ENCODE measurements at regions not wholly inside any gene's neighbourhood (a gene's known extent, or its start where the extent isn't known, plus 50 kb on each side); places are given as distances from the start of the nearest gene placed in this dataset.
A peak's percentile ranks its signal among the peaks of the same experiment; 100 is the strongest.
"Not testable (repeated sequence)": the region's sequence is repeated elsewhere in the genome, so short reads cannot be mapped to it uniquely, and the experiment has no call there.

DNA sequence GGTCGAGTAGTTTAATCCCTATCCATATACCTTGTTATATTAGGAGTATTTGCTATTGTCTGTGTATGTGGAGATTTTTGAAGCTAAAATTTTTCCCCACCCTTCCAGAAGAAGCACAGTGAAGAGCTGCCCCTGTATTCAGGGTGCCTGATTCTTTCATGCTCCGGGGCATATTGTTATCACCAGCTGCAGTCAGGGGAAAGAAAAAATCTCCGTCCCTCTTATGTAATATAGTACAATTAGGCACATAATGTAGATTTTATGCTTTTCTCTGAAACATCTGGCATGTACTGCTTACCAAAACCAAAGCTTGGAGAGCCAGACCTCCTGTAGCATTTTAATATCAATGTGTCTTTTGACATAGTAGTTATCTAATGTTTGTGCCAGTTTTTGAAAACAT is 214.9 kb upstream of the EDNRB start:
- DNase-seq: no peak

DNA sequence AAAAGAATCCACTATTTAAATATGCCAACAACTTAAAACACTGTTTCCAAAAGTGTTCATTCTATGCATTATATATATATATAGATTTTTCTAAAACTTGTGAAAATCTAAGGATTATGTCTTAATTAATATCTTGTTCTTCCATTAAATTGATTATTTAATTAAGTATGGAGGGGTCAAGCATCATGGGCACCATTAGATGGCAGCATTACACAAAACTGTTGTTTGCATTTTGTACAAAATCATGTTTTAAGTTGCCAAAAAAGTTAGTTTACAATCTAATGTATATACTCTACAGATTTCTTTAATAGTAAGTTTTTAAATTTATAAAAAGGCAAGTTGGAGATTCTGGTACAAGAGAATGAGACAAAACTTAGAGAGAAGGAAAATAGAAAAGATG is 213.2 kb upstream of the EDNRB start:
- DNase-seq: no peak

DNA sequence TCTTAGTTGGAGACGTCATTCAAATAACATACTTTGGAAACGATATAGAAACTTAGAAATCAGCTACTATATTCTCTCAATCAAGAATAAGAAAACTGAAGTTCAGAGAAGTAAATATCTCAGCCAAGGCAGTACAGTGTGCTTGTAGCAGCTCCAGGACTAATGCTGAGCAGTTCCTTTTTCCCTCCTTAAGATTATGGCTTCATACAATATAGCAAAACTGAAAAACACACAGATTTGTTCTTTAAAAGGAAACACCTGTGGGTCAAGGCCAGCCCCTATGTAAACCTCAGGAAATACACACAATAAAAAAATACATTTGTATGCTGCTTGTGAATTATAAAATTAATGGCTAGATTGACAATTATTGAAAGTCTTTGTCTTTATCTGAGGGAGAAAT is 212.7 kb upstream of the EDNRB start:
- no peak for DNase-seq

DNA sequence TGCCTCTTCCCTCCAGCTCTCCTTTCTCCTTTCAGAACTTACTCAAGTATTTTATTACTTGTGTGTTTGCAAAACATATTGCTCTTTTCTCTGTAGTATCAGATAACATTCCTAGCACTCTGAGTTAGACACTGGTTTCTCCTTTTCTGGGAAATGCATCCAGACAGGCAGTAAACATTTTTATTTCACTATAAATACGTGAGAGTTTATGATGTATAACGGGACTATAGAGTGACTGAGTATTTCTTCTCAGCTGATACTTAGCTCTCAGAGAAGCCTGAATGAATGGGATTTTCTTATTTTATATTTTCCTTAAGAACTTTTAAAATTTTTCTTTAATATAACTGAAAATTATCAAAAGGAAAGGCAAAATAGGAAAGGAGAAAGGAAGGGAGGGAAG is 211.2 kb upstream of the EDNRB start:
- no peak for DNase-seq

DNA sequence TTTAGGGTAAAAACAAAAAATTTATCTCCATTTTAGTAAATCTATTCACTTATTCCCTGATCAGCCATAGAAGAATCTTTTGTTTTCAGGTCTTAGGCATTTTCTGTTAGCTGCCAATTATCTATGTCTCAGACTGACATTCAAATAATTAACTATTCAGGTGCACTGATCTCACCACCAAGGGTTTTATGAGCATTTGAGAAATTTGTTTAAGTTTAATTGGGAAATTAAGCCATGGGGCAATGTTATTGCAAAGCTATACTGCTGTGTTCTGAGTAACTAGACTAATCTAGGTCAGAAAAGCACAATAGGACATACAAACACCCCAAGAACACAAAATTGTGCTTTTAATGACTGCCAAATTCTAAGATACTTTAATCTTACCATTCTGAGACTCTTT is 210.7 kb upstream of the EDNRB start:
- DNase-seq: no peak

DNA sequence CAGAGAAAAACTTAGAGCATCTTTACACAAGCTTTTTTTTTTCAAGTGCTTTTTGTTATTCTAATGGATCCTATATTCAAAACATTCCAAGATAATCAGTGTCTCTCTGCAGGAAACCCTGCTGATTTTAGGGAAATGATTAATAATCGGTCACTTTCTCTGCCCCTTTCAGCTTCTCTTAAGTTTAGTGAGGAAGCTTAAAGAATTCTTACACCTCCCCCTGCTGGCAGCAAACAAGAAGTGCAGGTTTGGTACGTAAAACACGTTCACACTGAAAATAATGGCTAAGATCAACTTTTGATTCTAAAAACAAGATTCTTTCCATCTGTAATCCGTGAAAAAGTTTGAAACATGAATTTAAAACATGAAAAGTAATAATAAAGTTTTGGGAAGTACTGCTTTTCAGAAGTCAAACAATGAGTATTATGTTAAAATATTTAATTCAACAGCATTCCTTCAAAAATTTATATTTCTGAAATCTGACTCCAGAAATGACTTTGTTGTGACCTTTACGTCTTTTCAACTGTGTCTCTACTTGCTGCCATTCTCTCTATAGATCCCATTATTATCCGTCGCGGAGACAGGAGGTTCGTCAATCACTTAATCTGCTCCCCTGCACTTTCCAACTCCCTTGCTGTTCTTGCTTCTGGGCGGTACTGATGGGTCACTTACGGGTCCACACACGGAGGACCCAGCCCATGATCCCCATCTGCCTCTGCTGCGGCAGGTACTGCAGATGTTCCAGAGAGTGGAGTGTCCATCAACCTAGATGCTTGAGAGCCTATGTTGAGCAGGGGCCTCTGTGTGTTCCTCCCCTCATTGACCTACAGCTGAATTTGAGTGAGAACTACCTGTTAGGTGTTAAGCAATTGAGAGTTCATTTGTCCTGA is 203.1 kb upstream of the EDNRB start:
- DNase-seq: peak; percentile 7 to 39

DNA sequence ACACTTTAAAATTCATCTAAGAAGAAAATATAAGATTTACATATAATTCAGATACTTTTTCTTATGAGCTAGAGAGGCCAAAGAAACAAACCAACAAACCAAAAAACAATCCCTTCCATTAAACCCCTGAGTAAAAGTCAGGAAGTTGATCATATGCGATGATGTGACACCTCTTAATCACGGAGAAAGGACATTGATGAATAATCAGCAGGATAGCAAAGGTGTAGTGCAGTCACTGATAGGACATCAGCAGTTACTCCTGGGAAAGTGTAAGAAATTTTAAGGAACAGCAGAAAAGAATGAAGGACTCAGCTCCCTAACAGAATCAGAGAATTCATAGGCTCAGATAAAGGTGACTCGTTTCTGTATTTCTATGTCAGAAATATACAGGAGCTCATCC is 202.4 kb upstream of the EDNRB start:
- no peak for DNase-seq

DNA sequence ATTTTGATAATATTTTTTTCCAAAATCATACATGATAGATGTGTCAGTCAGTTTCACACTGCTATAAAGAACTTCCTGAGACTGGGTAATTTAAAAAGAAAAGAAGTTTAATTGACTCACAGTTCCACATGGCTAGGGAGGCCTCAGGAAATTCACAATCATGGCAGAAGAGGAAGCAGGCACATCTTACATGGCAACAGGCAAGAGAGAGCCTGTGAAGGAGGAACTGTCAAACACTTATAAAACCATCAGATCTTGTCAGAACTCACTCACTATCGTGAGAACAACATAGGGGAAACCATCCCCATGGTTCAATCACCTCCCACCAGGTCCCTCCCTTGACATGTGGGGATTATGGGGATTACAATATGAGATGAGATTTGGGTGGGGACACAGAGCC is 201.5 kb upstream of the EDNRB start:
- not testable (repeated sequence) for DNase-seq

DNA sequence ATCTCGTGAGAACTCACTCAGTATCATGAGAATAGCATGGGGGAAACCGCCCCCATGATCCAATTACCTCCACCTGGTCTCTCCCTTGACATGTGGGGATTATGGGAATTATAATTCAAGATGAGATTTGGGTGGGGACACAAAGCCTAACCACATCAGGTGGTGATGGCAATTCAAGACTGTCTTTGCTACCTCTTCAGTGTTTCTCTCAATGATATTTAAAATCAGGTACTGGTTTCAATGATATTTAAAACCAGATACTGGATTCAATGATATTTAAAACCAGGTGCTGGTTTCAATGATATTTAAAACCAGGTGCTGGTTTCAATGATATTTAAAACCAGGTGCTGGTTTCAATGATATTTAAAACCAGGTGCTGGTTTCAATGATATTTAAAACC is 198.4 kb upstream of the EDNRB start:
- DNase-seq: not testable (repeated sequence)

DNA sequence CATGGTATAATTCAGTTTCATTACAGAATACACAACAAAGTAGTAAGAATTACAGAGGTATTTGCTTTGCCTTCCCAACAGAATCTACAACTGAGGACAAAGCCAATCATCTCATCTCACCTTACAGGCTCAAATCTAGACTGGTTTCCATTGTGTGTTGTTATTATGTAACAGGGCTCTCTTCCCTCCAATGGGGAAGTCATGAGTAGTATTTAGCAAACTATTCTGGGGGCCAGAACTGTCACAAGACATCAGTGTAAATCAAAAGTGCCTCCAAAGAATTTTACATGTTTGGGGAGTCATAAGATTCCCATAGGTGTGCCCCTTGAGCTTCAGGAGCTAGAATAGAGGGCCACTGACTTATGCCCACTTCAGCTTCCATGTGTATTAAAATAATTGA is 187.0 kb upstream of the EDNRB start:
- DNase-seq: no peak

DNA sequence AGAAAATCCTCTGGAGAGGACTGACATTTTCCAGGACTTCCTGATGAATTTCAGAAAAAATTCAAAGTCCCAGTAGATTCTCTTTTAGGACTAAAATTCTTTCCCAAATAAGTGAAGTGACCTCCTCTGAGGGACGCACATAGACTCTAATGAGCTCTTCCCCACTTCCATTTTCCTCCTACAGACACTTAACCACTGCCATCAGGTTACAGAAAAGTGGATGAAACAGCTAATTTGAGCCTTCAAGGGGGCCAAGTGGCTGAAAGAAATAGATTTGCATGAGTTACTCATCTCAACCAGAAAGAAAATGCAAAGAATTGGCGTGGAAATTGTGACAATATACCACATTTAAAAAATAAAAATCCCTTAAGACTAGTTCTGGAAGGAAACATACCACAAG is 185.3 kb upstream of the EDNRB start:
- no peak for DNase-seq

DNA sequence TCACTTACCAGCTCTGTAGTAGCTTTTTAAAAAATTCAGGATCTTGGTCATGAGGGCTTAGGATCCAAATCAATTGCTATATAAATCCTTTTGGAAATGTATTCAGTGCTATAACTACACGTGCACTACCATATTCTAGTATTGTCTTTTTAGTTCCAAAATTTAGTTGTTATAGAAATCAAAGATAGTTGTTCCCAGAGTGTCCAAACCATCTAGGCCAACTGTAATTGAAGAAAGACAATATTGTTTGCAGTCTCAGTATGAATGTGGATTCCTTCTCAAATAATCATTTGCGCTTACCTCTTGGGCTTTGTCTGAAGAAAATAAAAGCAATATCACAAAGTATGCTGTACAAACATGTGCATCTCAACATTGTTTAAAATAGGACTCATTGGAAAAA is 184.1 kb upstream of the EDNRB start:
- DNase-seq: no peak

DNA sequence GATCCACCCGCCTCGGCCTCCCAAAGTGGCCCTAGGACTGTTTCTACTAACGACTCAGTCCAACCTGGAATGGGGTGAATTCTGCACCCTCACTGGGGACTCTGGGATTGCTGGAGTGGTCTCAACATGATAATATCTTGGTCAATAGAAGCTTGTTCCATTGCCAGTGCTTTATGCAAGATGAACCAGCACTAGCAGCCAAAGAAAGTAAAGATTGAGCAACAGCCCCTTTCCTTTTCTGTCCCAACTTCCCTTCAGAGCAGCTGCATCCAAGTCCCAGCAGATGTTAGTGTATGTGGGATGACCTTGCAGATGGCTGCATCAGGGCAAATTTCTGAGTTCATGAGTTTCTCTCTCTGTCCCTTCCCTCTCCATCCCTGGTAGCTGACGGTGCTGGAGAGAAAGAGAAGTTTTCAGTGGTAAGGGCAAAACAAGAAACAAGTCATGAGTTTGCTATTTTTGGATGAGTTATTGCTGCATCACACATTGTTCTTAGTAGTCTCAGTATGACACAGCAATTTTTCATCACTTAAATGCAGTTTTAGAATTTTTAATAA is 183.6 kb upstream of the EDNRB start:
- no peak for DNase-seq

DNA sequence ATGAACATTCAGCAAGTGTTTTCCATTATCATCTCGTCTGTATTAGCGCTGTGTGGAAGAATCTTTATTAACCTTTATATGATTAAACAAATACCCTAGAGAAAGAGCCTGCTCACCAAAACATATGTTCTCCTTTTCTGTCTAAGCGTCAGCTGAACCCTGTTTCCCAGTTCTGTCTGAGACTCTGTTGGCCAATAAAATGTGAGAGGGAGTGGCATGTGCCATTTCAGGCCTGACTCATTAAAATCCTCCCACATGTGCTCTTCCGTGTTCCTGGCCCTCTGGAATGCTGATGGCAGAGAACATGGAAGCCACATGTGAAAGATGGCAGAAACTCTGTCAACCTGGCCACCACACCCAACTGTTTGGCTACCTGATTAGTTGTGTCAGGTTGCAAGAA is 181.9 kb upstream of the EDNRB start:
- DNase-seq: no peak

DNA sequence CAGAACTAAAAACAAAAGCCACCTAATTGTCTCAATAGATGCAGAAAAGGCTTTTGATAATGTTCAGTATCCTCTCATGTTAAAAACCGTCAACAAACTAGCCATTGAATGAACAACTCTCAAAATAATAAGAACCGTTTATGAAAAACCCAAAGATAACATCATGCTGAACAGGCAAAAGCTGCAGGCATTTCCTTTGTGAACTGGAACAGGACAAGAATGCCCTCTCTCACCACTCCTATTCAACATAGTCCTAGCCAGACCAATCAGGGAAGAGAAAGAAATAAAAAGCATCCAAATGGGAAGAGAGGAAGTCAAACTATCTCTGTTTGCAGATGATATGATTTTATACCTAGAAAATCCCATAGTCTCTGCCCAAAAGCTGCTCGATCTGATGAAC is 179.6 kb upstream of the EDNRB start:
- DNase-seq: no peak

DNA sequence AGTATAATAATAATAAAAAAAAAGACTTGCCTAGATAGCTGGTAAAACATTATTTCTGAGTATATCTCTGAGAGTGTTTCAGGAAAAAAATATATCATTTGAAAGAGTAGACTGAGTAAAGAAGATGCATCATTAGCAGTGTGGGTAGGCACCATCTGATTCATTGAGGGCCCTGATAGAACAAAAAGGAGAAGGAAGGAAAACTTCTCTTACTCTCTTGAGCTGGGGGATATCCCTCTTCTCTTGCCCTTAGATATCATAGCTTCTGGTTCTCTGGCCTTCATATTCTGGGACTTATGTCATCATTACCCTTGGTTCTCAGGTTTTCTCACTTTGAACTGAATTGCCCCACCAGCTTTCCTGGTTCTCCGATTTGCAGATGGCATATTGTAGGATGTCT is 177.6 kb upstream of the EDNRB start:
- no peak for DNase-seq

DNA sequence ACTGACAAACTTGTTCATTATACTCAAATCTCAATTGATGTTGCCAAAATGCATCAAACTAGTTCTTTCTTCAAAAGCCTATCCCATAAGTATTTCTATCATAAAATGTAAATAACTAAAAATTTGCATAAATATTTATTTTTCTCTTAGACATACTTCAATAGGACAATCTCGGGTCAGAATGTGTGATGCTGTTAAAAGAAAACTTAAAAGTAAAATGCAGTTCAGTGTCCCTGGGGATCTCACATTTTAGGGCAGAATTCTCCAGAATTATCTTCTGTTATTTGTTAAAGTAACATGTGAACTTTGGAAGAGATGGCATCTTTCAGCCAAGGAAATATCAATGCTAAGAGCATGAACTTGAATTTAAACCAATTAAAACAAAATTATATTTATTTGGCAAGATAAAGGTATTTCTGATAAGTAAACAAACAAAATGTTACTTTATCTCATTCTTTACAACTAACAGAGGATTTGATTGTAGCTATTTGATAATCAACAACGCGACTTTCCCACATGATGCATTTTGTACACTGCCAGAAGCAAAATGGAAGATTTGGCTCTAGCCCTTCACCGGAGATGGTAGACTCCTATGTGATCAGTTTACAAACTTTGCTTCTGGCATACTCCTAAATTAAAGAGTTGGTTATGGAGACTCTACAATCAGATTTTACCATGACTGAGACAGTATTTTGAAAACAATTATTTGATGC is 169.5 kb upstream of the EDNRB start:
- DNase-seq: no peak

DNA sequence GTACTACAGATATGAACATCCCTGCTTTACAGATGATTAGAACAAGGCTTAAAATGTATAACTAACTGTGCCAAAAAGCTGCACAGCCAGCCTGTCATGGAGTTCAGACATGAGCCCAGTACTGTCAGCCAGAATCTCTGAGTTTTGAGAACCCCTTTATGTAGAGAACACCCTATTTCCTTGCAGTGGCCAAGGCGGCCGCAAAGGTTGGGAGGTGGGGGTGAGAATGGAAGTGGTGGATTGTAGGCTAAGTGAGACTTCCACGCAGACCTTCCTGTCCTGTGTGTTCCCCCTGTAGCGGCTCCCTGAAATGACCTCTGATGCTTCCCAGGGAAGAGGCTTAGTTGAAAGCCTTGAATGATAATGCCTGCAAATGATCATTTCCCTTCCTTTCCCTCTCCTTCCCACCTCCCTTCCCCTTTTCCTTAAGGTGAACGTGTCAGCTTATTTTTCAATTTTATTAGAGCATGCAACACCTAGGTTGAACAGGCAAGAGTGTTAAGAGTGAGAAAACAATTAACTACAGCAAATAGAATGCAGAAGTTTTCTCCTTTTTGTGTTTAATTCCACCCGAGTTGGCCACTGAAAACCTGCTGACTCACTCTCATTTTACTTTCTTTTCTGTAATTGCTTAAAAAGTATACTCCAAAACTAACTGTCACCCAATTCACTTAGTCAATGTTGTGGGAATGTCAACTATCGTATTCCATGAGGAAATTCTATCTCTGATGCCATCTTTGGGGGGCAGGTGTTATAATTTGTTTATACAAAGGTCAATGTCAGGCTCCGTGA is 167.0 kb upstream of the EDNRB start:
- no peak for DNase-seq

DNA sequence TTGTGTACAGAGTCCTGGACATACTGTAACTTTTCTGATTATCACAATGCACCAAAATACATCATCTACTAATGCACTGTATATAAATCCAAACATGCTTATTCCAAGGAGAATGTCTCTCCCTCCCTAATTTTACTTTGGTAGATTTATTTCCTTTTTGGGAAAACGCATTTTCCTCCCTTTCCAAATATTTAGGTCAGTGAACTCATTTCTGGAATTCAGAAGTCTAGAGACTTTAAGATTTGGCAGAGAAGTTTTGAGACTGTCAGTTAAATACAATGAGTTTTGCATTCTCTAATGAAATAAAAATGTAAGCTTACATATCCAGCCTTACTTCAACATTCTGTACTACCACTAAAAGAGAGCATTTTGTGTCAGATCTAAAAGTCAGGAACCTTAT is 165.8 kb upstream of the EDNRB start:
- no peak for DNase-seq

DNA sequence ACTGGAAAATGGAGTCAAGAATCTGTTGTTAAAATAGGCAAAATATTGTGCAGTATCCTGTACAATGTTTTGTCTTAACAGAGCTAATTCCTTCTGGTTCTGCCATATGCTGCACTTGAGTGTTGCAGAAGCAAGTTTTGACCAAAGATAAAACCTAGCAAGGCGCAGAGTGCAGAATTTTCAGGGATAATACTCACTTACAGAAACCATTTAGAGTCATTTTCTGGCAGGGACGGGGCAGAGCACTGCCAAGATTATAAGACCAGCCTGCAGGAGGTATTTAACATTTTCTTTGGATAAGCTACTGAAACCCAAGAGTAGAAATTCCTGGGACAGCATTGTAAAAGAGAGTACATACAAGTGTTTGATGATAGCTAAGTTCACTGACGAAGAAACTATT is 159.5 kb upstream of the EDNRB start:
- DNase-seq: no peak

DNA sequence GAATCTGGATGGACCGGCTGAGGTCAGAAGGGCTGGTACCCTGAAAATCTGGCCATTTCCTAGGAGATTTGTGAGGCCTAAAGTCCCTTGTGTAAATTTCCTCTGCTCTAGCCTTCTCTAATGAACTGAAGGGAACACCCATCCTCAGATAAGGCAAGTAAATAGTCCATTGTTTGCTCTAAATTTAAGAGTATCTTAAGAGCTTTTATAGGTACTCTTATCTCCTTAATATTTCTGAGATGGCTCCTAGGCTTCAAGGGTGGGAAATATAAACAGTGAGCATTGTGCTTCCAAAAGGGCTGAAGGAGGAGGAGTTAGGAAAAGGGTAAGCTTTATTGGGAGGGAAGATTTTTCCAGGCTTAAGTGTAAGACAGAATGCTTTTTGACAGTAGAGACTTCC is 148.7 kb upstream of the EDNRB start:
- DNase-seq: no peak

DNA sequence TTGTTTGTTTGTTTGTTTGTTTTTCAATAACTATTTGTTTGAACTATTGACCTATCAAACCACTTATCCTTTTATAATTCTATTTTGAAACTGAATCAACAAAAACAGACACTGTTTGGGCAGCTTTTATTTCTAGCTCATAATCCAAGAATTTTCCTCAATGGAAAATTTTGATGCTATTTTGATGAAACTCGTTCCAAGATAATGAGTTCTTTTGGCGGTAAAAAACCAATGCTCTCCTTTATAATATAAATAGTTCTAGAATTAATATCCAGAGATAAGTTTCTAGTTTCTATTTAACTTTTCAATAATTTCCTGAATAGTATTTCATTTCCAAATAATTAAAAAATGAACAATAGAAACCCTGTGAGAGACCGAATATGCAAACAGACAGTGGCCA is 146.5 kb upstream of the EDNRB start:
- DNase-seq: no peak

DNA sequence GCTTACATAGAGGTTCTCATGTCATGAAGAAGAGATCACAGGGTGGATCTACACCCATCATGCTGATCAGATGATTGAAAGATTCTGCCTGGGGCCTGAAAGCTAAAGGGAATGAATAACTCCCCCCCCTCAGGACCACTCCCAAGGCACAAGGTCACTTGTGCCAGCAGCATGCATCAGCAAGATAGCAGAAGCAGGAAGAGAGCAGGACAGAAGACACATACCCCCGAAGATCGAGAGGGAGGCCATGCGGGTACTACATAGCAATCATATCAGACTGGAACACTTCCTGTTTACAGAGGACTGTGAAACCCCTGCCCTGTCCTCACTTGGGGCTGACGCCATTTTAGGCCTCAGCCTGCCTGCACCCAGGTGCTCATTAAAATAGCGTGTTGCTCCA is 143.2 kb upstream of the EDNRB start:
- DNase-seq: no peak

DNA sequence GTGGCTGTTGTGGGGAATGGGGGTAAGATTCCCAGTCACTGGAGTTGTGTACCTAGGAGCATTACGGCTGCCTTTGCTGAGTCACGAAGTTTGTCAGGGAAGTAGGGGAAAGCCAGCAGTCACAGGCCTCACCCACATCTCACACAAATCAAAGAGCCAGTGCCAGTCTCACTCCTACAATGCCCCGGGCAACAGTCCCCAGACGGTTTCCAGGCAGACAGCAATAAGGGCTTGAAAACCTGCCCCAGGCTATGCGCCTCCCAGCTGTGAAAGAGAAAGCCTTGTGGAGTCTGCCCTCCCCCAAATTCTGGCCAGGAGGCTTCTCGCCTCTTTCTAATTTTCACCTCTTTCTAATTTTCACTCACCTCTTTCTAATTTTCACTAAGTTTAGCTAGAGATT is 142.3 kb upstream of the EDNRB start:
- DNase-seq: no peak
